Stimulated activated CD8-positive, alpha-beta memory T cell treated with anti-CD3 and anti-CD28 coated beads, Interleukin-4, amount 100 ng/mL, for 48 hours (primary cell): ENCODE measurements at regions not wholly inside any gene's neighbourhood (a gene's known extent, or its start where the extent isn't known, plus 50 kb on each side); places are given as distances from the start of the nearest gene placed in this dataset.

Source experiments
- DNase-seq: peaks from one replicate; pipeline ENCODE4 v3.0.0-alpha.2; 2020

- DNase-seq: peak; percentile 10
These were observed 238.2 kb downstream of the PTPRU start for GRCh38 chr1:29474274-29475244.

- DNase-seq: peak; percentile 3
These were observed 237.0 kb downstream of the PTPRU start for GRCh38 chr1:29473161-29473855.

DNA sequence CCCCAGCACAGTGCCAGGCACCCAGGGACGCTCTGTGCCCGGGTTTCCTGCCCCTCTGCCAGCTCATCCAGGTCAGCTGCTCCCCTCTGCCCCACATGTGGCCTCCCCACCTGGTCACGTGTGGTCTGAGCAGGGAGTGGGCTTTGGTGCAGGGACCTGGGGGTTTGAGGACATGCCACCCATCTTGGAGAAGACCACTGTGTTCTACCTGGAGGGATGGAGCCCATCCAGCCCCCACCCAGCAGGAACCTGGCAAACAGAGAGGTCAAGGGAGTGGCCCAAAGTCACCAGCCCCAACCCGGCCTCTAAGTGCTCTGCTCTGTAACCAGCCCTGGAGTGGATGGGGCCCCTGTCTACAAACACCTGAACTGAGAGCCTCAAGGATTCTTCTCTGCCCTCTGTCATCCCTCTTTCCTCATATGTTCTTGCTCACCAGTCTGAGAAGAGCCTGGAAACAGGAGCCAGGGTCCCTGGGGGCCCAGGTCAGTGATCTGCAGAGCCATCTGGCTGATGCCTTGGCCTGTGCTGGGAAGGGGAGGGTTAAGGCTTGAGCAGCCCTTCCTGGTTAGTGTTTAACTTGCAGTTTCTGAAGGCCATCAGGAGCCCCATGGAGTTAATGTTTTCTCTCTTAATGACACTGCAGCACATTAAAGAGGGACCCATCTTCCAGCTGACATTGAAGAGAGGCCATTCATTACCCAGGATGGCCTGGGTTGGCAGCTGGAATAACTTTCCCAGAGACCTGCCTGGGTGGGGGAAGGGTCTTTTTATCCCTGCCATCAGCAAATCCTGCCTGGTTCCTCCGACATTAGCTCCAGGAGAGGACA, 235.4 kb downstream of the PTPRU start:
- peak; percentile 10 for DNase-seq

DNA sequence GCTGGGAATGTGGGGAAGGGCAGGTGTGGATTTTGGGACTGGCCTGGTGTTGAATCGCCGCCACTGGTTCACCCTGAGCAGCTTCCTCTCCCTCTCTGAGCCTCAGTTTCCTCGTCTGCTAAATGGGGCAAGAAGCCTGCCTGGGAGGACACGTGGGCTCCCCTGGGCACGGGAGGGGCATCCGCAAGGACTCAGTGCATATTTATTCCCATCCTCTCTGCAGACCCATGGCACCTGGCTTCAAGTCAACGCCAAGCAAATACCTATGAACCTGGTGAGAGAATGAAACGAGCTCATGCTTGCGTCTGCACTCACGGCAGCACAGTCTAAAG, 234.4 kb downstream of the PTPRU start:
- no peak for DNase-seq

GRCh38 chr1:29470087-29470787, 233.9 kb downstream of the PTPRU start:
- DNase-seq: no peak

GRCh38 chr1:29469457-29469856, 233.1 kb downstream of the PTPRU start:
- no peak for DNase-seq

DNA sequence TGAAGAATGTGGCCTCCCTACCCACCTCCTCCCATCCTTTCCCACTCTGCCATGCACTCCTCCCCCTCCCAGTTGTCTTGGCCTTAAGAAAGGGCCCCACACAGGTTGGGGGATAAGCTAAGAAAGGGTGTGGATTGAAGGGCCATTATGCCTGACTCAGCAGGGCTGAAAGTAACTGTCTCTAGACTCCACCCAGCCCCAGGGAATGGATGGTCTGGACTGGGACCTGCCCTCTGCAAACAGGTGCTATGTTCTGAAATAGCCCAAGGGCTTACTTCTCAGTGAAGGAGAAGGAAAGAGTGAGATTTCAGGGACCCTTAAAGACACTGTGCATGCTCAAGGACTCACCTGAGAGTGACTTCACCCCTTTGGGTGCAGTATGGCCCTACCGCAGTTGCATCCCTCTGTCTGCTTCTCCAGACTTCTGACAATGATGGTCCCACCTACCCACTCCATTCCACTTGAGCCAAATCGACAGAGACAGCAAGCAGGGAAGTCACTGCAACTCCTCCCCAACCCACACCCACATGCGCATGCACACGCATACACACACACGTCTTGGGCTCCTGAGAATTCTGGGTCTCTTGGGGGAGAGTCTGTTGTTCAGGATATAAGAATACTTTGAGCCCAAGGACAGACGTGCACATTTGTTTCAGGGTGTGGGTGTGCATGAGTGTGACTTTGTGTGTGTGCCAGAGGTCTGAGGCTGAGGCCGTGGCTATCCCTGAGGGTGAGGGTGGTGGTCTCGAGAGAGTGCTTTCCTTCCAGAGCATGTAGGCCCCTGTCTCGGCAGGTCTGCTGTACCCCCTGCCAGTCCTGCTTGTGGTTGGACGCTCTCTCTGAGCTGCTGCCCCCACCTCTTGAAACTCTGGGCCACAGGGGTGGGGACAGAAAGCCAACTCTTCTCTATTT, 231.9 kb downstream of the PTPRU start:
- DNase-seq: no peak

DNA sequence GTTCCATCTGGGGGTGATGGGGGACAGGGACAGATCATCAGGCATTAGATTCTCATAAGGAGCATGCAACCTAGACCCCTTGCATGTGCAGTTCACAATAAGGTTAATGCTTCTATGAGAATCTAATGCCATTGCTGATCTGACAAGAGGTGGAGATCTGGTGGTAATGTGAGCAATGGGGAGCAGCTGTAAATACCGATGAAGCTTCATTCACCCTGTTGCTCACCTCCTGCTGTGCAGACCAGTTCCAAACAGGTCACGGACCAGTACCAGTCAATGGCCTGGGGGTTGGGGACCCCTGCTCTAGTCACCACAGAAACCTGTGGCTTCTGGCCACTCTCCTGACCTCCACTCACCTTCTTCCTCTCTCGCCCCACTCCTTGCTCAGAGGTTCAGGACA, 229.9 kb downstream of the PTPRU start:
- DNase-seq: no peak

GRCh38 chr1:29465755-29466154, 229.4 kb downstream of the PTPRU start:
- no peak for DNase-seq

DNA sequence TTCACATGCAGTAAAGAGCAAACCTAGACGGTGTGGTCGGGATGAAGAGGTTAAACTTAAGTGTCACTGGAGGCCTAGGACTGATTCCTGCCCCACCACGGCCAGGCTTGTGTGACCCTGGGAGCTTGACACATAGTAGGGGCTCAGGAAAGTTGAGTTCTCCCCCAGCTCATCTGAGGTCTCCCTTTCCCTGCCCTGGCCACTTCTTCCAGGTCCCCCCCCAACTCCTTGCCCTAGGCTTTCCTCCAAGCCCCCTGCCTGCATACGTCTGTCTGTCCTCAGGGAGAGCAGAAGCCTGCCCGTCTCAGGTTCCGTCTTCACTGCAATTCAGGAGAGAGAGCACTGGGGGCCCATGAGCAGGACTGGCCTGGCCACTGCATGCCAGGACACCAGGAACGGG, 225.8 kb downstream of the PTPRU start:
- no peak for DNase-seq

- DNase-seq: no peak
These were observed 224.9 kb downstream of the PTPRU start for GRCh38 chr1:29461115-29461739.

- no peak for DNase-seq
These were observed 224.4 kb downstream of the PTPRU start for GRCh38 chr1:29460694-29461093.

- no peak for DNase-seq
These were observed 223.8 kb downstream of the PTPRU start for GRCh38 chr1:29460041-29460610.

DNA sequence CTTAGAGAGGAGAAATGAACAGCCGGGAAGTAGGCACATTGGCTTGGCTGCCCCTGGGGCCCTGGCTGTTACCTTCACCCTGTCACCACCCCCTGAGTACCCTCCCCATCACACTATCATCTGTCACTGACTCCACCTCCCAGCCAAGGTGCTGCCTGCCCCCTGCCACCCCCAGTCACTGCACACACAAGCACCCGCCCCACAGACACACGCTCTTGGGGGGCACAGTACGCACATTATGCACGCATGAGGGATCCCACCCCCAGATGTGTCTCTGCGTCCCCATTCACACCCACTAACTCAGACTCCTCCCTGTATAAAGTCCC, 223.3 kb downstream of the PTPRU start:
- DNase-seq: no peak

DNA sequence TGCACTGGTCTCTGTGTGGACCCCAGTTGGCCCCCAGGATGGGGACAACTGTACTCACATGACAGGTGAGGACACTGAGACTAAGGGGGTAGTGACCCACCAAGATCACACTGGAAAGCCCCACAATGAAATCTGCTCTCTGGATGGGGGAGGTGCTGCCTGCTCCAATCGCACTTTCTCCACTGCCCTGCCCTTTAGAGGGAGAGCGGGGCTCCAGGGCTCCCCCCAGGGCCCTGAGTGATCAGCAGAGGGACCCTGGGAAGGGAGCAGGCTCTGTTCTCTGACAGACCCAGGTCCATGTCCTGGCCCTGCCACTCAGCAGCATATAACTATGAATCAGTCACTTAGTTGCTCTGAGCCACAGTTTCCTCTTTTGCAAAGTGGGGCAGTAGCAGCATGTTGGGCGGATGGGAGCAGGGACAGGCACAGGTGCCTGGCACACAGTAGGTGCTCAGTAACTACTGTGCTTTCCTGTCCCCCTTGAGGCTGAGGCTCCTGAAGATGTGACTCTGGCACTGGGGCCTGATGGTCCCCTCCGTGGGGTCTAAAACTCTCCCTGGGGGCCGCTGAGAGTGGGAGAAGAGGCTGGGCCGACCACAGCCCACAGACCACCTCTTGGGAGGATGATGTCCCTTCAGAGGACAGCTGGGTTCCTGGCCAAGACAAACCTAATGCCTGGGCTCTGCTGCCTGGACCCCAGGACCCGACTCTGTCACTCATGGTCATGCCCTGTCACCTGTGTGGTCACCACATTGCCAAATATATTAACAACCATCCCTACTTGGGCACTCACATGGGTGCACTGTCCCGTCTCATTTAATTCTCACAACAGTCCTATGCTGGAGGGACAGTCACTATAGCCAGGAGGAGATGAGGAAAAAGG, 222.7 kb downstream of the PTPRU start:
- DNase-seq: no peak

DNA sequence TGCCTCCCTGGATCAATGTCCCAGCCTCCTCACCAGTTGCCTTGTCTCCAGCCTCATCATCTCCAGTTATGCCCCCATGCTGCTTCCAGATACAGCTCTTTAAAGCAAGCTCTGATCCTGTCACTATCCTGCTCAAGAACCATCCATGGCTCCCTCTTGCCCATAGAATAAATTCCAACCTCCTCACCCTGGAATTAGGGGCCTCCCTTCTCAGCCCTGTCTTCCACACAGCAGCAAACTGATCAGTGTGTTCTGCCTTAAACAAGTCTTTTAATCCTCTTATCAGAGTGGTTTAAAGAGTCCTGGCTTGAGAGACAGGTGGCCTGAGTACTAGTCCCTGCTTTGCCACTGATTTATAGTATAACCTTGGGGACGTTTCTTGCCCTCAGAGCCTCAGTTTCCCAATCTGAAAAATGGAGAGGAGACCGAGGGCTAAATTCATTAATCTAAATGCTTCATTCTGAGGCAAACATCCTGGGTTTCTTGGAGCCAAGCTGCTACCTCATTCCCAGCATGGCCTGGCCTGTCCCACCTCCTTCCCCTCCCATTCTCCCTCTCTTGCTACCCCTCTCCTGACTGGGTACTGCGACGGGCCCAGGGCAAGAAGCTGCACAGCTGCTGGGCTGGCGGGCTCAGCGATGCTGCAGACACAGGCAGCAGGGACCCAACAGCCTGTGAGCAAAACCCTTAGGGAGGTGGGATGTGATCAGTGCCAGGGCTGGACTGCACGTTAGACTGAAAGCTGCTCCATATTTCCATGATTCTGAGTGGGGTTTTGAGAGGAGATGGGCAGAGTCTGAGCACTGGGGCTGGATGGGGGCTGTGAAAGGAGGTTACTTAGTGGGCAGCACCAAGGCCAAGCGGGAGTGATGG, 221.4 kb downstream of the PTPRU start:
- DNase-seq: no peak

DNA sequence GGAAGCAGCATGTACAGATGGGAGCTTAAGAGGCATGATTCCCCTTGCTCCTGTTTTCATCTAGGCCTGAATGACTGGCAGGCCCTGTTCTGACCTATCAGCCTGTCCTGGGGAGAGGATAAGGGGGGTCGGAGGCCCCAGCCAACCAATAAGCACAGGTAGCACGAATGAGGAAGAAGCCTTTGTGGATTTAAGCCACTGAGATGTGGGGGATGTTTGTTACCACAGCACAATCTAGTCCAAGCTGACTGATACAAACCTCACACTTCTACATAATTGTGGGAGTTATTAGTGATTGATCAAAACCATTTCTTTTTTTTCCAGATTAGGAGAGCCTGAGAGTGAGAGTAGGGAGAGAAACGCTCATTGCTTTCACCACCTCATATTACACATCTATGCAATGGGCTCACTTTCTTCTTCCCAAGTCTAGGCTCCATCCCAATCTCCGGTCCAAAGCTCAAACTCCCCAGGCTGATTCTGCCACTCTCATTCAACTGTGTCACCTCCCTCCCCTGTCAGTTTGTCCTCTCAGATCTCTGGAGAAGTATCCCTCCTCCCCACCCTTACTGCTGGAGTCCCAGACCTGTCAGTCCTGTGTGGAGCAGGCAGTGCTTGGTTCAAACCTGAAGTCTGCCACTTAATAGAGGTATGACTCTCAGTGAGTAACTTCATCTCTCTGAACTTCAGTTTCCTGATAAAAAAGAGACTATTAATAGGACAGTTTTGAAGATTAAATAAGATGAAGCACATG, 220.5 kb downstream of the PTPRU start:
- no peak for DNase-seq

- no peak for DNase-seq
These were observed 219.5 kb downstream of the PTPRU start for GRCh38 chr1:29455781-29456180.
